Right atrium auricular region (tissue), 2 donors: ENCODE measurements at regions not wholly inside any gene's neighbourhood (a gene's known extent, or its start where the extent isn't known, plus 50 kb on each side); places are given as distances from the start of the nearest gene placed in this dataset.

Source experiments
- DNase-seq: peaks from one replicate; pipeline ENCODE4 v3.0.0-alpha.2; 2019; ENCODE audit warnings: low spot score
- H3K27ac ChIP-seq, 2 donors: fragments of 200-600 bp; sonication (generic); 1 replicate in 1 of 2; 2 replicates in 1 of 2; pipeline ENCODE4 v1.5.1; 2016 to 2019
- H3K27me3 ChIP-seq, 2 donors: fragments of 200-600 bp; sonication (generic); one replicate each; pipeline versions ENCODE4 v1.5.1 to v1.6.0; 2017 to 2019
- H3K36me3 ChIP-seq: fragments of 200-600 bp; sonication (generic); one replicate; pipeline ENCODE4 v1.5.1; 2016
- H3K4me1 ChIP-seq, 2 donors: fragments of 200-600 bp; sonication (generic); one replicate each; pipeline versions ENCODE4 v1.5.1 to v1.6.0; 2017 to 2019
- H3K4me3 ChIP-seq, 2 donors: fragments of 200-600 bp; sonication (generic); 1 replicate in 1 of 2; 2 replicates in 1 of 2; pipeline ENCODE4 v1.5.1; 2017 to 2019; ENCODE audit warnings: mild to moderate bottlenecking in 1 of 2, moderate library complexity in 1 of 2
- H3K9me3 ChIP-seq, 2 donors: fragments of 200-600 bp; sonication (generic); one replicate each; pipeline ENCODE4 v1.5.1; 2019
- TF ChIP-seq, protein P1 (sequence below), 2 donors: fragments of 200-600 bp; sonication (generic); IDR thresholded peaks; one replicate each; pipeline ENCODE4 v1.5.1; 2019; ENCODE audit warnings: antibody characterized with exemption in 2 of 2

DNA sequence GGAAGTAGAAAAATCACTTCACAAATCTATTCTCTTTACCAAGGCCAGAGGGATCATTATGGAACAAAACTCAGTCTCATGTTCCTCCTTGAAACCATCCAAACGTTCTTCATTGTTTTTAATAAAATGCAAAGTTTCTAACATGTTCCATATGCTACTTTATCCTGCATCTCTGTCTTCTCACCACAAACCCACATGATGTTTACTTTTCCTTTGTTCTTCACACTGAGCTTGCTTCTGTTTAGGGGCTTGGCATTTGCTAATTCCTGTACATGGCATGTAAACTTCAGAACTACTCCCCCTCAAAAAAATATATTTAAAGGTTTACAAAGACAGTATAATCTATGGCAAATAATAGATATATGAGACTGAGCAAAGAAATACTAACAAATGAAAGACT, 651.4 kb downstream of the OTOL1 start:
- H3K4me1 ChIP-seq, result no peaks in the 10 kb centered on the region
- no peaks in the 10 kb centered on the region for H3K36me3 ChIP-seq
- H3K27ac ChIP-seq, result no peak overlapping the region
- no peaks in the 10 kb centered on the region for H3K27me3 ChIP-seq
- TF ChIP-seq, protein P1, sequence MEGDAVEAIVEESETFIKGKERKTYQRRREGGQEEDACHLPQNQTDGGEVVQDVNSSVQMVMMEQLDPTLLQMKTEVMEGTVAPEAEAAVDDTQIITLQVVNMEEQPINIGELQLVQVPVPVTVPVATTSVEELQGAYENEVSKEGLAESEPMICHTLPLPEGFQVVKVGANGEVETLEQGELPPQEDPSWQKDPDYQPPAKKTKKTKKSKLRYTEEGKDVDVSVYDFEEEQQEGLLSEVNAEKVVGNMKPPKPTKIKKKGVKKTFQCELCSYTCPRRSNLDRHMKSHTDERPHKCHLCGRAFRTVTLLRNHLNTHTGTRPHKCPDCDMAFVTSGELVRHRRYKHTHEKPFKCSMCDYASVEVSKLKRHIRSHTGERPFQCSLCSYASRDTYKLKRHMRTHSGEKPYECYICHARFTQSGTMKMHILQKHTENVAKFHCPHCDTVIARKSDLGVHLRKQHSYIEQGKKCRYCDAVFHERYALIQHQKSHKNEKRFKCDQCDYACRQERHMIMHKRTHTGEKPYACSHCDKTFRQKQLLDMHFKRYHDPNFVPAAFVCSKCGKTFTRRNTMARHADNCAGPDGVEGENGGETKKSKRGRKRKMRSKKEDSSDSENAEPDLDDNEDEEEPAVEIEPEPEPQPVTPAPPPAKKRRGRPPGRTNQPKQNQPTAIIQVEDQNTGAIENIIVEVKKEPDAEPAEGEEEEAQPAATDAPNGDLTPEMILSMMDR (IDR thresholded peaks at IDR 0.05), result no peak
- no peaks in the 10 kb centered on the region for H3K9me3 ChIP-seq
- DNase-seq, result no peak
- no peak overlapping the region for H3K4me3 ChIP-seq

DNA sequence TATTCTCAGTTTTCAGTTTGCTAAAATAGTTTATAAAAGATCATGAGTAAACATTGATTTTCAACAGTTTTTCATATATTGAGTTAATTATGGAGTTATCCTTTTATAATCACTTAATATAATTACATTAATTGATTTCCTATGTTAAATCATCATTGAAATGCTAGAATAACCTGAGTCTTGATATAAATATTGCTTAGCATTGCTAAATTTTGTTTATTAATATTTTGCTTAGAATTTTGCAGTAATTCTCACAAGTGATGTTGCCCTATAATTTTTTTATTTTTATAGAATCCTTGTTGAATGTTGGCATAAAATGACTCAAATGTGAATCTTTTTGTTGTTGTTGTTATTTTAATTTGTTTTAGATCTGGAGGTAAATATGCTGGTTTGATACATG, 654.2 kb downstream of the OTOL1 start:
- no peaks in the 10 kb centered on the region for H3K36me3 ChIP-seq
- TF ChIP-seq, protein P1 (IDR thresholded peaks at IDR 0.05), result no peak
- no peak overlapping the region for H3K4me3 ChIP-seq

DNA sequence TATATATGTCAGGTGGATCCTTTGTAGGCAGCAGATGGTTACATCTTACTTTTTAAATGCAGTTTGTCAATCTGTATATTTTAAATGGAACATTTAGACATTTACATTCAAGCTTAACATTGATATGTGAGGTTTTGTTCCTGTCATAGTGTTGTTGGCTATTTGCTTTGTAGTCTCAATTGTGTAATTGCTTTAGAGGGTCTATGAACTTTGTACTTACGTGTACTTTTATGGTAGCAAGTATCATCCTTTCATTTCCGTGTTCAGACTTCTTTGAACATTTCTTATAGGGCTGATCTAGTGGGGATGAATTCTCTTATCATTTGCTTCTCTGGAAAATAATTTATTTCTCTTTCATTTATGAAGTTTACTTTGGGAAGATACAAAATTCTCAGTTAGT, 656.0 kb downstream of the OTOL1 start:
- Histone ChIP-seq H3K36me3 (no peaks in the 10 kb centered on the region), H3K4me1 (no peaks in the 10 kb centered on the region), H3K4me3 (no peak overlapping the region), H3K9me3 (no peaks in the 10 kb centered on the region), H3K27me3 (no peaks in the 10 kb centered on the region), H3K27ac (no peak overlapping the region)
- DNase-seq, result no peak
- TF ChIP-seq, protein P1 (IDR thresholded peaks at IDR 0.05), result no peak

More for the DNA sequence above, 654.2 kb downstream of the OTOL1 start:
- Histone ChIP-seq H3K4me1 (no peaks in the 10 kb centered on the region), H3K27ac (no peak overlapping the region), H3K9me3 (no peaks in the 10 kb centered on the region), H3K27me3 (no peaks in the 10 kb centered on the region)
- DNase-seq, result no peak

DNA sequence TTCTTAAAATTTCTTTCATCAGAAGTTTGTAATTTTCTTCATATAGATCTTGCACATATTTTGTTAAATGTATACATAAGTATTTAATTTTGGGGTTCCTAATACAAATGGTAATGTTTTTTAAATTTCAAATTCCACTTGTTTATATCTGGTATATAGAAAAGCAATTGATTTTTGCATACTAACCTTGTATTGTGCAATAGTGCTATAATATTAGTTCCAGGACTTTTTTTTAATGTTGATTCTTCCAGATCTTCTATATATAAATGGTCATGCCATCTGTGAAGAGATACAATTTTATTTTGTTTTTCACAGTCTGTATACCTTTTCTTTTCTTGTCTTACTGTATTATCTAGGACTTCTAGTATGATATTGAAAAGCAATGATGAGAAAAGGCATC, 665.0 kb downstream of the OTOL1 start:
- no peaks in the 10 kb centered on the region for H3K27me3 ChIP-seq
- no peak for DNase-seq
- TF ChIP-seq, protein P1 (IDR thresholded peaks at IDR 0.05), result no peak
- no peak overlapping the region for H3K4me3 ChIP-seq
- no peaks in the 10 kb centered on the region for H3K9me3 ChIP-seq
- no peak overlapping the region for H3K27ac ChIP-seq
- no peaks in the 10 kb centered on the region for H3K36me3 ChIP-seq
- no peaks in the 10 kb centered on the region for H3K4me1 ChIP-seq

DNA sequence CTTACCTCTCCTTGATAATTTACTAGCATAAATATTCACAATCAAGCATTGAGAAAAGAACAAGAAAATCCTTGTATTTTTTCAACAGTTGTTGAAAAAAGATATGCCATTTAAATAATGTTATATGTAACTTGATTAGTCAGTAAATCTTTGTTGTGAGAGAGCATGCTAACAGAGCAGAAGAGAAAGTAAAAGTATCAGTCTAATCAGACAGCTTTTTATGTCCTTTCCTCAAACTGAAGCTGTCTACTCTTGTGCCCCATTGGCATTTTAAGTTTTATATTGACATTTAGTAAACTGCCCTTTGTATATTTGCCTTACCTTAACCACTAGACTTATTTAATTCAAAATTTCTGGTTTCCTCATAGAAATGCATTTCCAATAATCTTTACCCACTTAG, 668.7 kb downstream of the OTOL1 start:
- no peak for DNase-seq
- Histone ChIP-seq H3K27ac (no peak overlapping the region), H3K9me3 (no peaks in the 10 kb centered on the region), H3K36me3 (no peaks in the 10 kb centered on the region), H3K27me3 (no peaks in the 10 kb centered on the region), H3K4me3 (no peak overlapping the region), H3K4me1 (no peaks in the 10 kb centered on the region)
- TF ChIP-seq, protein P1 (IDR thresholded peaks at IDR 0.05), result no peak

DNA sequence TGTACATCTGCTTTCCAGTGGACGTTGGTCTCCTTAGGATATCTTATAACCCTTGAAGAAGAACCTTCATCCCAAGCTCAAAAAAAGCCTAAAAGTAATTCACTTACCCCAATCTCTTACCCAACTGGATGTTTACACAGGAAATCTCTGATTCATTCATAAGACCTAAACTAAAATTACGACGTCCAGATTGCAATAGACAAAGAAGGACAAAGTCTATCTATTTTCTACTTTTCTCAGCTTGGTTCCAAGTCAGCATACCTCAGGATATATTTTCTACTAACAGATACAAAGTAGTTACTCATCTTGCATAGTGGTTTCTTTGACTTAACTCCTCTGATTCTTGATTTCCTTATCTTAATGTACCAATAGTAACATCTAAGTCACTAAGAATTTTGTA, 669.9 kb downstream of the OTOL1 start:
- H3K4me1 ChIP-seq, result no peaks in the 10 kb centered on the region
- no peaks in the 10 kb centered on the region for H3K36me3 ChIP-seq
- TF ChIP-seq, protein P1 (IDR thresholded peaks at IDR 0.05), result no peak
- no peaks in the 10 kb centered on the region for H3K27me3 ChIP-seq
- no peak overlapping the region for H3K27ac ChIP-seq
- no peak for DNase-seq
- H3K9me3 ChIP-seq, result no peaks in the 10 kb centered on the region
- no peak overlapping the region for H3K4me3 ChIP-seq
